ENCODE measurements at regions not wholly inside any gene's neighbourhood (a gene's known extent, or its start where the extent isn't known, plus 50 kb on each side); places are given as distances from the start of the nearest gene placed in this dataset.

DNA sequence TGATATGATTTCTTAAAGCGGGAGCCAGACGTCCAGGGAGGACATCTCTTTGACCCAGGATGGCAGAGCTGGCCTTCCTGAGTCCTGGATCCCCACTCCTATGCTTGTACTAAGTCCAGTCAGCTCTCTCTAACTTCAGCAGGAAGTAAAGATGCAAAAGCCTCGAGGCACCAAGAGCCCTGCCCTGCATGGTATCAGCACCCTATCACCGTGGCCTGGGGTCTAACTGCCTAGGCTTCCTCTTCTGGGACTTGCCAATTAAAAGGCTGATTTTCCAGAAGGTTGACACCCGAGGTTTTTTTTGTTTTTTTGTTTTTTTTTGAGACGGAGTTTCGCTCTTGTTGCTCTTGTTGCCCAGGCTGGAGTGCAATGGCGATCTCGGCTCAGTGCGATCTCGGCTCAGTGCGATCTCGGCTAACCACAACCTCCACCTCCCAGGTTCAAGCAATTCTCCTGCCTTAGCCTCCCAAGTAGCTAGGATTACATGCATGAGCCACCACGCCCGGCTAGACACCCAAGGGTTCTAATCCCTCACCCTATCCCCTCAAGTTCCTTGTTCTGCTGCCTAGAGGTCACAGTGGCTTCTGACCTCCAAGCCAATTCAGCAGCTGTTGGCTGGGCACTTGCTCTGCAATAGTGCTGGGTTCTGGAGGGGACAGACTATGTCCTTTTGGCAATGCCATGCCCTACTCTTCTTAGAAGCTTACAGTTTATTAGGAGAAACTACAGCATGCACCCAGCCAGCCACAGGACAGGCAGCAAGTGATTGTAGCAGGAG lies 50.6 kb upstream of the FTH1 start:
- FAIRE-seq: no peak

More for the DNA sequence above, 50.6 kb upstream of the FTH1 start:
- TF ChIP-seq POU2F2 (IDR thresholded peaks at IDR 0.05; ENCODE audit: low read depth, low read length) (no peak), POLR2AphosphoS5 (IDR thresholded peaks at IDR 0.05; ENCODE audit: low read depth, low read length) (no peak), PAX5 (IDR thresholded peaks at IDR 0.05; ENCODE audit: insufficient read depth, low read length, severe bottlenecking) (no peak), TAF1 (IDR thresholded peaks at IDR 0.05; ENCODE audit: low read depth, low read length) (no peak), SPI1 (IDR thresholded peaks at IDR 0.05; ENCODE audit: low read depth, low read length) (no peak), POLR2A (IDR thresholded peaks at IDR 0.05; ENCODE audit: low read depth, low read length) (no peak)
- no peak for DNase-seq (ENCODE audit: insufficient read length, low spot score)
